ENCODE measurements at regions not wholly inside any gene's neighbourhood (a gene's known extent, or its start where the extent isn't known, plus 50 kb on each side); places are given as distances from the start of the nearest gene placed in this dataset.

DNA sequence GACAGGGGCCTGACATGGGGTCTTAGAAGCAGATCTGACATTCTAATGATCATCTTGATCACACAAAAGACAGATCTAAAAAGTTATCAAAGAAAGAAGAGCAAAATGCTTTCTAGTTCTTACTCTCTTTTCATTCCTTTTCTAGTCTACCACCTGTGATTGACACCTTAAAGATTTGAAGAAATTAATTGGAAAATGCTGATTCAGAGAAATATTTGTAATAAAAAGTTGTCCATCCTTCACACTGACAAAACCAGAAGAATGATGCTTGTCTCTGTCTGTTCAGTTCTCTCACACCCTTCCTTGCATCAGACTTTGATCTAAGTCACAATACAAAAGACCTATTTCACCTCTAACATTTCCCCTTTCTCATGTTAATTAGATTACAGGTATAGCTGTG lies 182.4 kb downstream of the RAP2A start:
- no peak for DNase-seq (ENCODE audit: low spot score)
- Mint-ChIP-seq H3K27me3 (ENCODE audit: unreplicated experiment) (peaks cover 1% of the 10 kb centered on the region), H3K36me3 (ENCODE audit: low read depth, unreplicated experiment) (no peaks in the 10 kb centered on the region), H3K27ac (ENCODE audit: unreplicated experiment) (no peak overlapping the region), H3K9me3 (ENCODE audit: unreplicated experiment) (no peaks in the 10 kb centered on the region), H3K4me1 (ENCODE audit: unreplicated experiment) (no peaks in the 10 kb centered on the region), H3K4me3 (ENCODE audit: unreplicated experiment) (no peak overlapping the region)
- TF ChIP-seq, protein P1, sequence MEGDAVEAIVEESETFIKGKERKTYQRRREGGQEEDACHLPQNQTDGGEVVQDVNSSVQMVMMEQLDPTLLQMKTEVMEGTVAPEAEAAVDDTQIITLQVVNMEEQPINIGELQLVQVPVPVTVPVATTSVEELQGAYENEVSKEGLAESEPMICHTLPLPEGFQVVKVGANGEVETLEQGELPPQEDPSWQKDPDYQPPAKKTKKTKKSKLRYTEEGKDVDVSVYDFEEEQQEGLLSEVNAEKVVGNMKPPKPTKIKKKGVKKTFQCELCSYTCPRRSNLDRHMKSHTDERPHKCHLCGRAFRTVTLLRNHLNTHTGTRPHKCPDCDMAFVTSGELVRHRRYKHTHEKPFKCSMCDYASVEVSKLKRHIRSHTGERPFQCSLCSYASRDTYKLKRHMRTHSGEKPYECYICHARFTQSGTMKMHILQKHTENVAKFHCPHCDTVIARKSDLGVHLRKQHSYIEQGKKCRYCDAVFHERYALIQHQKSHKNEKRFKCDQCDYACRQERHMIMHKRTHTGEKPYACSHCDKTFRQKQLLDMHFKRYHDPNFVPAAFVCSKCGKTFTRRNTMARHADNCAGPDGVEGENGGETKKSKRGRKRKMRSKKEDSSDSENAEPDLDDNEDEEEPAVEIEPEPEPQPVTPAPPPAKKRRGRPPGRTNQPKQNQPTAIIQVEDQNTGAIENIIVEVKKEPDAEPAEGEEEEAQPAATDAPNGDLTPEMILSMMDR (IDR thresholded peaks at IDR 0.05; ENCODE audit: unreplicated experiment) = no peak

- no peaks in the 10 kb centered on the region for H3K4me1 Mint-ChIP-seq (ENCODE audit: unreplicated experiment)
- H3K27ac Mint-ChIP-seq (ENCODE audit: unreplicated experiment) = no peak overlapping the region
- no peaks in the 10 kb centered on the region for H3K9me3 Mint-ChIP-seq (ENCODE audit: unreplicated experiment)
- H3K27me3 Mint-ChIP-seq (ENCODE audit: unreplicated experiment) = peaks cover 1% of the 10 kb centered on the region
- TF ChIP-seq, protein P1 (IDR thresholded peaks at IDR 0.05; ENCODE audit: unreplicated experiment) = no peak
- H3K4me3 Mint-ChIP-seq (ENCODE audit: unreplicated experiment) = no peak overlapping the region
- no peak for DNase-seq (ENCODE audit: low spot score)
- H3K36me3 Mint-ChIP-seq (ENCODE audit: low read depth, unreplicated experiment) = no peaks in the 10 kb centered on the region
Measured at GRCh38 chr13:97621025-97621424, 187.1 kb downstream of the RAP2A start.

DNA sequence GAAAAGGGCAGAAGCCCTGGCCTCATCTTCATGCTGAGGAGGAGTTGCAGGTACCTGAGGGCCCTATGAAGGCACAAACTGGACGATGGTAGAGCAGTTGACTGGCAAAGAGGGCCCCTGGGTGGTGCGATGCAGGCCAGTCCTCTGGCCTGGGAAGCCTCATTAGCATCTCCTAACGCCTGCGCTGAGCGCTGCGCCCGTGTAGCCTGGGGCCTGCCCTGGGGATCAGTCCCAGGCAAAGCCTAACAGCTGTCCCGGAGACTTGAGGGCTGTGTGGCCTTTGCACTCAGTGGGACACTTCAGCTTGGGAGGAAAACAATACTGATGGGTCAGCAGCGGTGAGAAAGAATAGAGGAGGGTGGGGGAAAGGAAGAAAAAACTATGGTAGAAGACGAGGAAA lies 187.7 kb downstream of the RAP2A start:
- Mint-ChIP-seq H3K4me3 (ENCODE audit: unreplicated experiment) (no peak overlapping the region), H3K27ac (ENCODE audit: unreplicated experiment) (no peak overlapping the region)
- DNase-seq (ENCODE audit: low spot score) = no peak

GRCh38 chr13:97627566-97627965 lies 193.6 kb downstream of the RAP2A start:
- Mint-ChIP-seq H3K36me3 (ENCODE audit: low read depth, unreplicated experiment) (no peaks in the 10 kb centered on the region), H3K4me1 (ENCODE audit: unreplicated experiment) (no peaks in the 10 kb centered on the region), H3K9me3 (ENCODE audit: unreplicated experiment) (no peaks in the 10 kb centered on the region), H3K4me3 (ENCODE audit: unreplicated experiment) (no peak overlapping the region), H3K27ac (ENCODE audit: unreplicated experiment) (no peak overlapping the region), H3K27me3 (ENCODE audit: unreplicated experiment) (no peaks in the 10 kb centered on the region)
- DNase-seq (ENCODE audit: low spot score) = no peak
- TF ChIP-seq, protein P1 (IDR thresholded peaks at IDR 0.05; ENCODE audit: unreplicated experiment) = no peak

More for the DNA sequence above, 187.7 kb downstream of the RAP2A start:
- TF ChIP-seq, protein P1 (IDR thresholded peaks at IDR 0.05; ENCODE audit: unreplicated experiment) = no peak
- no peaks in the 10 kb centered on the region for H3K36me3 Mint-ChIP-seq (ENCODE audit: low read depth, unreplicated experiment)
- no peaks in the 10 kb centered on the region for H3K4me1 Mint-ChIP-seq (ENCODE audit: unreplicated experiment)
- peaks cover 1% of the 10 kb centered on the region for H3K27me3 Mint-ChIP-seq (ENCODE audit: unreplicated experiment)
- H3K9me3 Mint-ChIP-seq (ENCODE audit: unreplicated experiment) = no peaks in the 10 kb centered on the region

- H3K27me3 Mint-ChIP-seq (ENCODE audit: unreplicated experiment) = no peaks in the 10 kb centered on the region
- H3K9me3 Mint-ChIP-seq (ENCODE audit: unreplicated experiment) = no peaks in the 10 kb centered on the region
- H3K4me1 Mint-ChIP-seq (ENCODE audit: unreplicated experiment) = no peaks in the 10 kb centered on the region
- DNase-seq (ENCODE audit: low spot score) = no peak
- H3K27ac Mint-ChIP-seq (ENCODE audit: unreplicated experiment) = no peak overlapping the region
- no peaks in the 10 kb centered on the region for H3K36me3 Mint-ChIP-seq (ENCODE audit: low read depth, unreplicated experiment)
- H3K4me3 Mint-ChIP-seq (ENCODE audit: unreplicated experiment) = no peak overlapping the region
- TF ChIP-seq, protein P1 (IDR thresholded peaks at IDR 0.05; ENCODE audit: unreplicated experiment) = no peak
Measured at GRCh38 chr13:97629601-97630272, 195.8 kb downstream of the RAP2A start.

All from endothelial cell (in vitro differentiated cells).